ENCODE measurements at regions not wholly inside any gene's neighbourhood (a gene's known extent, or its start where the extent isn't known, plus 50 kb on each side); places are given as distances from the start of the nearest gene placed in this dataset.

- DNase-seq (ENCODE audit: low read depth, low spot score), result no peak
Measured at GRCh38 chr4:186934244-186934643, 210.6 kb upstream of the FAT1 start.

DNA sequence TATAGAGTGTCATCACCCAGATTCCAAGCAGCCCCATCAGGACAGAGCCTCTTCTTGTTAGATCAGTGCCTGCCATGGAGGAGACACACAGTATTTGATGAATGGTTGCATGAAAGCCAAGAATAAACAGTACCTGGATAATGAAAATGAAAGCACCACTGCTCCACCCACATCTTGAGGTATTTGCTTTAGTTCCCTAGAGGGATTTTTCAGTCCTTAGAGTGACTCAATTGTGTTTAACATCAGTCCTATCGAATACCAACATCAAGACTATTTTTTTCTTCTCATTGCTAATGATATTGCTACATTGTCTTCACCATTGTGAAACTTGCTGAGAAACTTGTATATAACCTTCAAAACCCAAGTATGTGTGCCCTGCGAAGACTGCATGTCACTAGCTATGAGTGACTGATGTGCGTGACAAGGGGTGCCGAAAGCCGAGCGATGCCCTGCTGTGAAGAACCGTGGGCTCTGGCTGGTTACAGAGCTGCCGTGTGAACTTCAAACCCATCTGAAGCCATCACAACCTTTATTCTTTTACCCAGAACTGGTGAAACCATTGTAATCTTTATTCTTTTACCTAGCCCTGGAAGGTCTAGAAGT, 211.3 kb upstream of the FAT1 start:
- DNase-seq (ENCODE audit: low read depth, low spot score), result no peak

DNA sequence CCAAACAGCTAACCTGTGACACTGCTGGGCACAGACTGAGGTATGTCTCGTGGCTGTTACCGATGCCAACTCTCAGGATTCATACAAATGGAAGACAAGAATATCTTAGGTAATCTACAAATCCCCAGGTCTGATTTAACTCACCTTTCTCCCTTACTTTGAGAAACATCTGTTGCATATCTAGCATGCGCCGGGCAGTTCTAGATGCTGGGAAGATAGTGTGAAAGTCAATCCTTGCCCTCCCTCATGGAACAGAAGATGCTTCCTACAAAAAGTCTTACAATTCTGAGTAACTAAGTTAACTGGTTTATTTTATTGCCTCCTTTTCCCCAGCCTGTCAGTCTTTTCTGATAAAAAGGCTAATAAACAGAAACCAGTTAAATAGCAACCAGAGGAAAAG, 212.2 kb upstream of the FAT1 start:
- no peak for DNase-seq (ENCODE audit: low read depth, low spot score)

DNA sequence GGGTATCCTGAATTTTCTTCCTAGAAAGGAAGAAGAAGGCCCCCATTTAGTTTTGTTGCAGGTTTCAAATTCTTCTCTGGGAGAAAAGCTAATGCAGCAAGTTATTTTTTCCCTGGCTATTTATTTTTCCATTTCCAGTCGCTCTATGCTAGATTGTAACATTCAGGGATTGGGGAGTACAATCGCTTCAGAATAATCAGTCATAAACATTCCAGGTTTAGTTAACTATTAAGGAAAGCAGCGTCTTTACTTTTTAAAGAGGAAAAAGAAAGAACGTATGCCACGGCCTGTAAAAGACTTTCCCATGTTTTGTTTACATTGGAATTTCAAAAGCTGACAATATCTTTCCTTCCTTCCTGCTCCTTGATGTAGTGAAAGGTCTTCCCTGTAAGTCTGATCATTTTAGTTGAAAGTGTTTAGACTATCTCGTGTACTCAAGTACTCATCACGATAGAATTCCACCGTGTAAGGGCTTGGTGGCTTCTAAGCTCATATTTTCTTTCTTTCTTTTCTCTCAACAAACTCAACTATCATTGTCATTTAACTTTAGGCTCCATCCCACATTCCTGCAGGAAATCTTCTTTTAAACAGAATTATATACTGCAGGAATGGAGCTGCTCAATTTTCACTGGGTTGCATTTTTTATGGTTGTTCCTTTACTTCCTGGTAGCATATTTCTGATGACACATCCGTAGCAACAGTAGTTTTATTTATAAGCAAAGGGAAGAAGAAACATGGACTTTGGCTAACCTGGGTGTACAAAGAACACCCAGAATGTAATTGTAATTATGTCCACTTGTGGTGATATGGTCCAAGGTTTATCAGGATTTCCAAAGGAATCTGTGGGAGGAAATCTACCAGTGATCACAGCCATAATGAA, 213.1 kb upstream of the FAT1 start:
- DNase-seq (ENCODE audit: low read depth, low spot score), result no peak

- DNase-seq (ENCODE audit: low read depth, low spot score), result no peak
Measured at GRCh38 chr4:186939226-186939625, 215.6 kb upstream of the FAT1 start.

DNA sequence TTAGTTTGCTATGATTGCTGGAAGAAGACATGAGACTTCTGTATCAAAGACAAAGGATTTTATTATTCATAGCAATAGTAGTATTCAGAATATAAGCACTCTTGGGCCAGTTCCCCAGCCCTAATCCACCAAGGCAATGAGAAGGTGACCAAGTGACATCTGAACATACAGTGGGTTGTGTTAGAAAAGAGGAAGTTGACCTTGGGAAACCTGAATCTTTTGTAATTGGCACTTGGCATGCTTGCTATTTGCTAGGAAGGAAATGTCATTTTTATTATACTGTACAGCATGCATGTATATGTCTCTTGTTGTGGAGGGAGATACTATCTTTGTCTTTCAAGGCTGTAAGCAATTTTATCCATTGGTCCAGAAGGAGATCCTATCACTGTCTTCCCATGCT, 216.1 kb upstream of the FAT1 start:
- no peak for DNase-seq (ENCODE audit: low read depth, low spot score)

DNA sequence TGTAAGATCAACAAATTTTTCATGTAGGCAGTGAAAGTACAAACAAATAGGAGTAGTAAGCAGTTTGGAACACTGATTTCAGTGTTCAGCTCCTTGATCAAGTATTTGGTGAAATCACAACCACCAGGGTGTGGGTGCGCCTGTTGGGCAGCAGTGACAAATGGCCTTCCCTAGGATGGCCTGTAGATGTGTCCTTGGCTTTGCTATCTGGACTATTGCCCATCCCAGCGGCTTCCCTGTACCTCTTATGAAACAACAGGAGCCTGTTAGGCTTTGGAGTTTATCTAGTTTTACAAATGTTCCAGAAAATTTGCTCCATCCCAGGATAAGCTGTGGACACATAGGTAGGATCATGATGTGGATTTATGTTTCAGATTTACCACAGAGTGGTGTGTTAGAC, 216.8 kb upstream of the FAT1 start:
- no peak for DNase-seq (ENCODE audit: low read depth, low spot score)

- DNase-seq (ENCODE audit: low read depth, low spot score), result no peak
Measured at GRCh38 chr4:186942758-186943377, 219.2 kb upstream of the FAT1 start.

- DNase-seq (ENCODE audit: low read depth, low spot score), result no peak
Measured at GRCh38 chr4:186943411-186943810, 219.8 kb upstream of the FAT1 start.

GRCh38 chr4:186946136-186946535, 222.5 kb upstream of the FAT1 start:
- no peak for DNase-seq (ENCODE audit: low read depth, low spot score)

DNA sequence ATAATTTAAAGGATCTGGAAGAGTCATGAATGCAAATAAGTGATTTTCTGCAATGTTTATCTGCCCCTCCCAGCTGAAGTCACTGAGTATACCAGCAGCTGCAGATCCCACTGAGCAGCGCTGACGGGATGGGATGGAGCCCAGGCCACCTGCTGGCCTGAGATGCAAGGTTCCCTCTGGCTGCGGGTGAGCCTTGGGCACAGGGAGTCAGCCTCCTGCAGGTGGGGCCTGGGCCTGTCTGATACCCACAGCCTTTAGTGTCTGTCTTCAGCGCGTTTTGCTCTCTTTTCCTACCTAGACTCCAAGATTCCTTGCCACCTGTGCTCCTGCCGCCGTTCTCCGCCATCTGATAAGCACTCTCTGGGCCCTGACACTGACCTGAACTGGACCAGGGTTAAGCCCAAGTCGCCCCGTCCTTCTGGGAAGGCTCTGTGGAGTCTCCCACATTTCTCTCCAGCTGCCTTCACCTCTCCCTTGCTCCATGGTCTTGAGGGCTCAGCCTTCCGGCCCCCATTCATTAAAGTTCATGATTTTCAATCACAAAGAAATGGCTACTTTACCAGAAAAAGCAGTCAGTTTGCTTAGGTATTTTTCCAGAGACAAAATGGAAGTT, 223.1 kb upstream of the FAT1 start:
- no peak for DNase-seq (ENCODE audit: low read depth, low spot score)

DNA sequence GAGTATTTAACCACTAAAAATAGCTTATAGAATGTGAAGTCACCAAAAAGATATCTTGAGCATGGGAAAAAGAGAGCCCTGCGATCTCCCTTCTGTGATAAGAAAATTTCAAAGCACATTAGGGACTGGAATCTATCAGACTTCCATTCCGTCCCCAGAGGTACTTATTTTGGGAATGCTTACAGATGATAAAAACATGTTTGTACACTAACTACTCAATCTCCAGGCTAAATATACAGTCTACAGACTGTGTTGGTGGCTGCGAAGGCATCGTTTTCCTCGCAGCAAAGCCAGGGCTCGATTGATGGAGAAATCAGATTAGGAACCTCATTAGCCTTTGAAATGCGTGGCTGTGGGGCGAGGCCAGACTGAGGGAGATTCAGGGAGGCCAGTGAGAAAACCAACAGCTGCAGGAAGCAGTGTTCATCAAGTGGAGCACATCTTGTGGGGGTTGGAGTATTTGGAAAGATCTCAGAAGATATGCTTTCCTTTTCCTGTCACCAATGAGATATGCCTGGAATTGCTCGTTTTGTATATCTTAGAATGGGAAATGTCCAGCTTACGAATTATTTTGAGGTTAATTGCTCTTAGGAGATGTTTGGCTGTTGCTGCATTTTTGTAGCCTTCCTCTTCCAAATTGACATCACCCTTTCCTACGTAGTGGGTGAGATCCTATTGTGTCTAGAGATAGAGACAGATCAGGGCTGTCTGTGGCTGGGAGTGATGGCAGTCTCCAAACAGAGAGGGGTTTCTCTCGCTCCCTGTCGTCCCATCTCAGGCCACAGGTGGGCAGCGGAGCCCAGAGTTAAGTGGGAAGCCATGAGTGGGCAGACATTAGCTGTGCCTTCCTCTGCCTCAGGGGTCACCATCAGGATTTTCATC, 224.9 kb upstream of the FAT1 start:
- no peak for DNase-seq (ENCODE audit: low read depth, low spot score)

- DNase-seq (ENCODE audit: low read depth, low spot score), result no peak
Measured at GRCh38 chr4:186949847-186950246, 226.2 kb upstream of the FAT1 start.

DNA sequence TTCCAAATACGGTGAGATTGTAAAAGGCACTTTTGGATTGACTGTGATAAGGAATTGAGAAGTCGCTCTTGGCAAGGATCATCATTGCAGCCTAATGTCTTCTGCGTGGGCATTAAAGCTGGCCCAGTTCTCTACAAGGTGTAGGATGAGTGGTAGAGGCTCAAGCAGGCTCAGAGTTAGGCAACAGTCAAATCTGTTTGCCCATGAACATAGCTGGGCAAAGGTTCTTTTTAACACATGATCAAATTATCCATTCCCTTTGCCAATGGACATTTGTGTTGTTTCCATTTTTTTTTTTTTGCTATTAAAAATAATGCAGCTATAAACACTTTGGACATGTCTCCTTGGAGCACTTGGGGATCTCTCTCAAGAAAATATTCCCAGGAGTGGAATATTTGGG, 229.1 kb upstream of the FAT1 start:
- no peak for DNase-seq (ENCODE audit: low read depth, low spot score)

GRCh38 chr4:186953599-186954260, 230.1 kb upstream of the FAT1 start:
- DNase-seq (ENCODE audit: low read depth, low spot score), result no peak

- no peak for DNase-seq (ENCODE audit: low read depth, low spot score)
Measured at GRCh38 chr4:186954509-186954908, 230.9 kb upstream of the FAT1 start.

DNA sequence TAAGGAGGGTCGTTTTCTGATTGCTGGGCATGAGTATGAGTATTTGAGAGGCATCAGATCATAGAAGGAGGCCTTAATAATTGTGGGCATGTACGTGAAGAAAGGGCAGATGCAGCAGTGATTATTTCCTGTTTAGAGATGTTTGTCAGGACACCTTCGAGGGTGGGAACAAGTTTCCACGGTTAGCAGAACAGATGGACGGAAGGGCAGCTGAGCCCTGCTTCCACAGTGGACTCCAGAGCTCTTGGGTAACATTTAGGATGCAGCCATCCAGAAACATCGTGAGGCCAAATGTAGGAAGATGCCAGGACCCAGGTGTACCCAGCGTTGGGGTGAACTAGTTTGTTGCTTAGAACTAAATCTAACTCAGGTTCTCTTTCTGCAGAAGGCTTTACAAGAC, 231.3 kb upstream of the FAT1 start:
- no peak for DNase-seq (ENCODE audit: low read depth, low spot score)

- no peak for DNase-seq (ENCODE audit: low read depth, low spot score)
Measured at GRCh38 chr4:186957952-186958555, 234.4 kb upstream of the FAT1 start.

DNA sequence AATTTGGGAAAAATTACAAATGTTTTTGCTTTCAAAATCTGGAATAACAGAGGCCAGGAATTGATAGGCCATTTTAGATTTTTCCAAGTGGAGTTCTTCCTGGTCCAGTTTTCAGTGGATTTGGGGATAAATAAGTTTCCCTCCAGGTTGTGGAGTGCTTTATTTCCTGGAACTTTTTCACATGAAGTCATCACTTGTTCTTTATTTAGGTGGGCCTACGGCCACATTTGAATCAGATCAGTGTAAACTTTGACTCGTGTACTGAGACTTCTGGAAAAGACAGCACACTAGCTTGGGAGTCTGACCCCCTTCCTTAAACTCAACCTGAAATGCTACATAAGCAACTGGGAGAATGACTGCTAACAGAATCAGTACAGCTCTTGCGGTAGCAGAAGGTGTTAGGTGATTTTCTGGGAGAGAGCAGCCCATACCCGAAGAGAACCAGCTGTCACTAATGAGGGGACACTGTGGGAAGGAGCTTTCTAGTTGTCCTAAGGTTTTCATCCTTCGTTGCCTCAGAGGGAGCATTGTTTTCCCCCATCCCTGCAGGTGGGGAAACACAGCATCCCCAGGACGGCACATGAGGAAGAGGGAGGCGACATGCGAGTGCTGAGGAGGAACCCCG, 235.2 kb upstream of the FAT1 start:
- no peak for DNase-seq (ENCODE audit: low read depth, low spot score)

Measured in iPS DF 19.7 (cell line).